Panc1 (cell line): ENCODE measurements at regions not wholly inside any gene's neighbourhood (a gene's known extent, or its start where the extent isn't known, plus 50 kb on each side); places are given as distances from the start of the nearest gene placed in this dataset.
"Not testable (repeated sequence)": the region's sequence is repeated elsewhere in the genome, so short reads cannot be mapped to it uniquely, and the experiment has no call there.

Source experiments
- ATAC-seq: fragments of 200-7000 bp; cut with Tn5 transposase; 2 replicates; pipeline ENCODE4 v1.9.1; 2020; ENCODE audit warnings: mild to moderate bottlenecking, moderate library complexity
- BruUV-seq: library from RNA; stranded (reverse); fragments of 400-500 nt; replicated peaks from 2 replicates; lab custom pipeline; 2021; lab: Mats Ljungman, UMichigan
- CTCF ChIA-PET: fragments of 300-600 bp; sonication (Branson Sonifier 250); formaldehyde crosslinking; loops from one replicate; lab custom pipeline; 2022; ENCODE audit warnings: antibody characterized with exemption; lab: Charles Lee
- POLR2A ChIA-PET: fragments of 300-600 bp; sonication (Branson Sonifier 250); formaldehyde crosslinking; loops from one replicate; lab custom pipeline; 2022; ENCODE audit warnings: antibody characterized with exemption; lab: Charles Lee
- DNase-seq: peaks from one replicate; pipeline ENCODE4 v3.0.0-alpha.2; 2010; ENCODE audit warnings: low read depth, low spot score
- H3K27ac ChIP-seq: 2 replicates; pipeline ENCODE4 v1.5.1; 2011; ENCODE audit warnings: mild to moderate bottlenecking, low read length, inconsistent platforms
- H3K27me3 ChIP-seq: fragments of 200-500 bp; sonication (Bioruptor generic); 2 replicates; pipeline ENCODE4 v1.6.0; 2014; ENCODE audit warnings: low read length, inconsistent platforms; ENCODE audit not compliant: control insufficient read depth, insufficient read depth
- H3K36me3 ChIP-seq: fragments of 200-500 bp; sonication (Bioruptor generic); 2 replicates; pipeline ENCODE4 v1.5.1; 2014; ENCODE audit warnings: inconsistent platforms, mild to moderate bottlenecking, low read length, moderate library complexity; ENCODE audit not compliant: control insufficient read depth, insufficient read depth
- H3K4me1 ChIP-seq: 2 replicates; pipeline ENCODE4 v1.5.1; 2011; ENCODE audit warnings: inconsistent platforms, mild to moderate bottlenecking, low read length, moderate library complexity; ENCODE audit not compliant: control insufficient read depth, insufficient read depth
- H3K4me3 ChIP-seq, 2 experiments: 2 replicates each; pipeline ENCODE4 v1.5.1; 2011 to 2012; ENCODE audit warnings: low read depth in 2 of 2, low read length in 2 of 2, mild to moderate bottlenecking in 2 of 2, inconsistent platforms in 1 of 2, moderate library complexity in 1 of 2
- H3K9me3 ChIP-seq: fragments of 200-500 bp; sonication (Bioruptor generic); 2 replicates; pipeline ENCODE4 v1.5.1; 2014; ENCODE audit warnings: low read depth, mild to moderate bottlenecking, inconsistent platforms, low read length, moderate library complexity; ENCODE audit not compliant: control insufficient read depth, insufficient read depth
- CTCF ChIP-seq: fragments of 450-650 bp; IDR thresholded peaks from 2 replicates; pipeline ENCODE4 v1.5.1; 2017; ENCODE audit warnings: mild to moderate bottlenecking
- POLR2AphosphoS5 ChIP-seq: IDR thresholded peaks from 2 replicates; pipeline ENCODE4 v1.6.1; 2012; ENCODE audit warnings: mild to moderate bottlenecking, low read depth, low read length, moderate library complexity
- REST ChIP-seq, 2 experiments: IDR thresholded peaks; 2 replicates each; pipeline ENCODE4 v1.6.1; 2011 to 2012; ENCODE audit warnings: low read depth in 2 of 2, control low read depth in 1 of 2, low read length in 1 of 2, mild to moderate bottlenecking in 1 of 2, moderate library complexity in 1 of 2; ENCODE audit not compliant: insufficient read depth in 1 of 2
- SIN3A ChIP-seq: IDR thresholded peaks from 2 replicates; pipeline ENCODE4 v1.6.1; 2012; ENCODE audit warnings: low read depth, mild to moderate bottlenecking, low read length, moderate library complexity, borderline replicate concordance; ENCODE audit not compliant: insufficient read depth
- TCF7L2 ChIP-seq: IDR thresholded peaks from 2 replicates; pipeline ENCODE4 v1.6.1; 2011; ENCODE audit warnings: mild to moderate bottlenecking, low read depth, low read length, inconsistent platforms
- in situ Hi-C: cut with HindIII; loops from 2 replicates; pipeline ENCODE4 v1.10.0; 2016; ENCODE audit warnings: low sequenced_read_pairs, low pct_unique_long_range_greater_than_20kb
- intact Hi-C: fragments of 100-400 bp; cut with micrococcal nuclease; formaldehyde crosslinking; loops from one replicate; pipeline ENCODE4 v1.10.0; 2022; ENCODE audit not compliant: unreplicated experiment

DNA sequence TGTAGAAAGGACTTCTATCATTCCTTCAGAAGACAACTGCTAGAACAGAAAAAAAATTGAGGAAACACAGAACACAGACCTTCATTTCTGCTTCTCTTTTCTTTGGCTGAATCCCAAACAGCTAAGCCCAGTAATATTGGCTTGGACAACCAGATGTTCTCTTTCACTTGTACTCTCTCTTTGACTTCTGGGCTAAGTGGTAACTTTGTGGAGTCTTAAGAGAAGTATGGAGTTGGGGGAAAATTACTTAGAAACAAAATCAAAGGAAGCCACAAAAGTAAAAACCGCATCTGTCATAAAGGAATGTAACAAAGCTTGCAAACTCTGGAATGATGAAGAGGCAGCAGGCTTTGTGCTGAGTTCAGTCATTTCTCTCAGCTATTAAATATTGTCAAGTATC is 587.5 kb downstream of the CBLN4 start:
- DNase-seq, result no peak
- CTCF ChIA-PET, result no interaction called here

DNA sequence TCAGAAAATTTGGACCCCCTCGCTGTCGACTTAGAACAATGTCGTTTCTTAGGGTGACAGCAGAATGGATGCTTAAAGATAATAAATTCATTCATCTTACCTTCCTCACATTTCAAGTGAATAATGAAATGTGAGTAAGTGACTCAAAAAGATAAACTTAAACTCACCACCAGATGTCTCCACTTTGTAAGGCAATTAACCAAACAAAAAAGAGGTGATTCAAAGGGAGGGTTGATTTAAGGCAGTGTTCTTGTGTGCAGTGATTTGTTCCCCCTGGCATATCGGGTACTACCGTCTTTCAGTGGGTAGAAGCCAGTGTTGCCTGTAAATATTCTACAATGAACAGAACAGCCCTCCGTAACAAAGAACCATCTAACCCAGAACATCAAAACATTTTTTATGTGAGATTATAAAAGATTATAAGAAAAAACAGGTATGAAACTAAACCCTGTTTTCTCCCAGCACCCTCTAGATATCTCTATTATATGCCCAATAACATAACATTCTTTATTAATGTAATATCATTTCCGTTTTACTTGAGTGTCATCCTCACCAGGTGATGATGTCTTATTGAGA is 589.7 kb downstream of the CBLN4 start:
- peak; percentile 8 for DNase-seq
- BruUV-seq, result no TSS peak
- in situ Hi-C loops, result no loop called here
- TF ChIP-seq CTCF (peak; percentile 36; the same call in 1 of the 2 replicates), REST (IDR thresholded peaks at IDR 0.05; ENCODE audit: insufficient read depth in 1 of 2, low read depth in 2 of 2, low read length in 1 of 2) (no peak)
- no peak for ATAC-seq
- H3K4me1 ChIP-seq, result no peaks in the 10 kb centered on the region
- H3K27me3 ChIP-seq, result no peaks in the 10 kb centered on the region
- H3K9me3 ChIP-seq, result no peaks in the 10 kb centered on the region
- H3K27ac ChIP-seq, result no peak overlapping the region
- CTCF ChIA-PET, result no interaction called here
- H3K36me3 ChIP-seq, result no peaks in the 10 kb centered on the region
- H3K4me3 ChIP-seq, result no peak overlapping the region
- intact Hi-C loops, result loop anchor here (10.0 kb wide), 1 partner anchor 759 kb away; no protein-coding TSS in a partner anchor
- POLR2A ChIA-PET, result no interaction called here

More for the DNA sequence above, 587.5 kb downstream of the CBLN4 start:
- POLR2A ChIA-PET, result no interaction called here
- H3K27me3 ChIP-seq, result no peaks in the 10 kb centered on the region
- no peak overlapping the region for H3K4me3 ChIP-seq
- TF ChIP-seq REST (IDR thresholded peaks at IDR 0.05; ENCODE audit: insufficient read depth in 1 of 2, low read depth in 2 of 2, low read length in 1 of 2), result no peak
- no peak for TF ChIP-seq POLR2AphosphoS5
- TF ChIP-seq SIN3A, result no peak
- no peak for TF ChIP-seq CTCF
- no peak for TF ChIP-seq TCF7L2
- no peaks in the 10 kb centered on the region for H3K4me1 ChIP-seq
- no peaks in the 10 kb centered on the region for H3K36me3 ChIP-seq
- no peaks in the 10 kb centered on the region for H3K9me3 ChIP-seq
- no TSS peak for BruUV-seq
- in situ Hi-C loops, result no loop called here
- intact Hi-C loops, result loop anchor here (10.0 kb wide), 1 partner anchor 757 kb away; no protein-coding TSS in a partner anchor
- H3K27ac ChIP-seq, result no peak overlapping the region
- ATAC-seq, result no peak

DNA sequence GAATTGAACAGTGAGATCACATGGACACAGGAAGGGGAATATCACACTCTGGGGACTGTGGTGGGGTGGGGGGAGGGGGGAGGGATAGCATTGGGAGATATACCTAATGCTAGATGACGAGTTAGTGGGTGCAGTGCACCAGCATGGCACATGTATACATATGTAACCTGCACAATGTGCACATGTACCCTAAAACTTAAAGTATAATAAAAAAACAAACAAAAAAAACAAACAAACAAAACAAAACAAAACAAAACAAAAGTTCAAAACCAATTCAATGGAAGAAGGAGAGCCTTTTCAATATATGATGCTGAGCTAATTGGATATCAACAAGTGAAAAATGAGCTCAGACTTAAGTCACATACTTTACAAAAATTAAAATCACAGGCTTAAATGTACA is 592.8 kb downstream of the CBLN4 start:
- CTCF ChIA-PET, in situ Hi-C loops: not testable (repeated sequence)

More for the DNA sequence above, 592.8 kb downstream of the CBLN4 start:
- H3K4me3 ChIP-seq, BruUV-seq, H3K36me3 ChIP-seq, H3K9me3 ChIP-seq, DNase-seq, H3K4me1 ChIP-seq, H3K27me3 ChIP-seq, POLR2A ChIA-PET, H3K27ac ChIP-seq, ATAC-seq: not testable (repeated sequence)
- intact Hi-C loops, result loop anchor here (10.0 kb wide), 1 partner anchor 762 kb away; no protein-coding TSS in a partner anchor
